HepG2 (cell line): ENCODE measurements at regions not wholly inside any gene's neighbourhood (a gene's known extent, or its start where the extent isn't known, plus 50 kb on each side); places are given as distances from the start of the nearest gene placed in this dataset.
A peak's percentile ranks its signal among the peaks of the same experiment; 100 is the strongest.

Experiments used
- CREB1 ChIP-seq, 2 experiments: fragments of 450-650 bp in 1 of 2; IDR thresholded peaks; 2 replicates each; pipeline ENCODE4 v1.6.1; 2016 to 2017; ENCODE audit warnings: control low read depth in 1 of 2, mild to moderate bottlenecking in 1 of 2, missing compliant biosample characterization in 1 of 2, missing genetic modification characterization in 1 of 2
- FLYWCH1 ChIP-seq: sonication (generic); formaldehyde crosslinking; IDR thresholded peaks from 2 replicates; pipeline ENCODE4 v1.8.1; 2023; ENCODE audit warnings: mild to moderate bottlenecking, missing genetic modification reagents
- KDM3A ChIP-seq: IDR thresholded peaks from 2 replicates; pipeline ENCODE4 v1.6.1; 2018; ENCODE audit warnings: low read depth, missing compliant biosample characterization
- KLF9 ChIP-seq: IDR thresholded peaks from 2 replicates; pipeline ENCODE4 v1.6.1; 2016; ENCODE audit warnings: low read depth
- MTF2 ChIP-seq: sonication (generic); formaldehyde crosslinking; IDR thresholded peaks from 2 replicates; pipeline ENCODE4 v1.5.0; 2020; ENCODE audit warnings: missing genetic modification reagents, borderline replicate concordance
- NR2F1 ChIP-seq, 2 experiments: fragments of 450-650 bp in 1 of 2; formaldehyde crosslinking in 1 of 2; IDR thresholded peaks; 2 replicates each; pipeline versions ENCODE4 v1.5.0 to v1.6.1; 2016 to 2020; ENCODE audit warnings: mild to moderate bottlenecking in 1 of 2, missing compliant biosample characterization in 1 of 2, missing genetic modification reagents in 1 of 2, moderate library complexity in 1 of 2
- PATZ1 ChIP-seq: sonication (generic); formaldehyde crosslinking; IDR thresholded peaks from 2 replicates; pipeline ENCODE4 v1.4.0; 2020; ENCODE audit warnings: missing genetic modification reagents
- PLSCR1 ChIP-seq: sonication (generic); formaldehyde crosslinking; IDR thresholded peaks from 2 replicates; pipeline ENCODE4 v1.5.0; 2020; ENCODE audit warnings: missing genetic modification reagents, mild to moderate bottlenecking, borderline replicate concordance
- TFE3 ChIP-seq: IDR thresholded peaks from 2 replicates; pipeline ENCODE4 v1.6.1; 2016
- ZEB1 ChIP-seq: IDR thresholded peaks from 2 replicates; pipeline ENCODE4 v1.6.1; 2012; ENCODE audit warnings: mild to moderate bottlenecking, low read depth, inconsistent platforms; ENCODE audit not compliant: insufficient replicate concordance
- ZNF18 ChIP-seq: sonication (generic); formaldehyde crosslinking; IDR thresholded peaks from 2 replicates; pipeline ENCODE4 v1.8.0; 2022; ENCODE audit warnings: mild to moderate bottlenecking, missing genetic modification reagents; ENCODE audit not compliant: insufficient replicate concordance
- ZNF276 ChIP-seq: sonication (generic); formaldehyde crosslinking; IDR thresholded peaks from 2 replicates; pipeline ENCODE4 v1.4.0; 2020; ENCODE audit warnings: mild to moderate bottlenecking, low read depth, missing genetic modification reagents
- ZNF350 ChIP-seq: sonication (generic); formaldehyde crosslinking; IDR thresholded peaks from 2 replicates; pipeline ENCODE4 v1.4.0; 2020; ENCODE audit warnings: mild to moderate bottlenecking, low read depth, missing genetic modification reagents, borderline replicate concordance
- ZNF652 ChIP-seq: IDR thresholded peaks from 2 replicates; pipeline ENCODE4 v1.6.1; 2016; ENCODE audit warnings: low read depth, borderline replicate concordance
- ZXDC ChIP-seq: sonication (generic); formaldehyde crosslinking; IDR thresholded peaks from 2 replicates; pipeline ENCODE4 v1.5.0; 2020; ENCODE audit warnings: mild to moderate bottlenecking, missing genetic modification reagents

GRCh38 chr14:76947078-76947837 is 81.2 kb downstream of the IRF2BPL start (continued):
- TF ChIP-seq ZNF276 (CRISPR knock-in tag), result no peak
- no peak for TF ChIP-seq ZXDC (CRISPR knock-in tag)
- 0 out of 2 replicates have a peak, but pooled peaks have one; percentile 23 for TF ChIP-seq TFE3 (CRISPR knock-in tag)
- peak; percentile 52 for TF ChIP-seq PATZ1
- peak; percentile 59; the same call in 1 of the 2 replicates for TF ChIP-seq KDM3A (CRISPR knock-in tag)
- TF ChIP-seq ZNF350 (CRISPR knock-in tag), result no peak
- TF ChIP-seq NR2F1 (CRISPR knock-in tag; IDR thresholded peaks at IDR 0.05), result no peak
- TF ChIP-seq ZNF18 (CRISPR knock-in tag), result peak; percentile 39
- no peak for TF ChIP-seq CREB1 (IDR thresholded peaks at IDR 0.05)
- TF ChIP-seq CREB1 (CRISPR knock-in tag; IDR thresholded peaks at IDR 0.05), result no peak
- no peak for TF ChIP-seq ZNF652 (CRISPR knock-in tag)
- no peak for TF ChIP-seq ZEB1
- TF ChIP-seq FLYWCH1, result no peak
- TF ChIP-seq KLF9 (CRISPR knock-in tag), result no peak
- TF ChIP-seq PLSCR1 (CRISPR knock-in tag), result no peak
- TF ChIP-seq MTF2 (CRISPR knock-in tag), result no peak
